GM19372 (cell line): ENCODE measurements at regions not wholly inside any gene's neighbourhood (a gene's known extent, or its start where the extent isn't known, plus 50 kb on each side); places are given as distances from the start of the nearest gene placed in this dataset.
"Not testable (repeated sequence)": the region's sequence is repeated elsewhere in the genome, so short reads cannot be mapped to it uniquely, and the experiment has no call there.

Experiments
- ATAC-seq: cut with Tn5 transposase; IDR thresholded peaks from one replicate; pipeline ENCODE4 v1.9.1; 2021; ENCODE audit warnings: mild to moderate bottlenecking, low read depth, moderate library complexity; ENCODE audit not compliant: unreplicated experiment

GRCh38 chr14:83548061-83548839 lies 1981.7 kb upstream of the FLRT2 start:
- no peak for ATAC-seq

- ATAC-seq, result no peak
These were observed 1973.9 kb upstream of the FLRT2 start for GRCh38 chr14:83556065-83556464.

GRCh38 chr14:83556746-83557453 lies 1973.0 kb upstream of the FLRT2 start:
- no peak for ATAC-seq

- ATAC-seq, result no peak
These were observed 1971.0 kb upstream of the FLRT2 start for GRCh38 chr14:83558946-83559345.

GRCh38 chr14:83559721-83560120 lies 1970.2 kb upstream of the FLRT2 start:
- ATAC-seq, result no peak

GRCh38 chr14:83561261-83561660 lies 1968.7 kb upstream of the FLRT2 start:
- ATAC-seq, result no peak

- ATAC-seq, result no peak
These were observed 1963.4 kb upstream of the FLRT2 start for GRCh38 chr14:83566567-83566966.

- ATAC-seq, result no peak
These were observed 1961.8 kb upstream of the FLRT2 start for GRCh38 chr14:83568141-83568540.

- no peak for ATAC-seq
These were observed 1954.6 kb upstream of the FLRT2 start for GRCh38 chr14:83575301-83575700.

GRCh38 chr14:83583201-83583600 lies 1946.7 kb upstream of the FLRT2 start:
- ATAC-seq, result no peak

GRCh38 chr14:83594874-83595273 lies 1935.1 kb upstream of the FLRT2 start:
- ATAC-seq, result no peak

GRCh38 chr14:83607682-83608081 lies 1922.3 kb upstream of the FLRT2 start:
- ATAC-seq, result no peak

- ATAC-seq, result no peak
These were observed 1918.5 kb upstream of the FLRT2 start for GRCh38 chr14:83611491-83611890.

- ATAC-seq, result no peak
These were observed 1918.0 kb upstream of the FLRT2 start for GRCh38 chr14:83611906-83612390.

- ATAC-seq, result no peak
These were observed 1915.0 kb upstream of the FLRT2 start for GRCh38 chr14:83614956-83615355.

GRCh38 chr14:83624541-83624940 lies 1905.4 kb upstream of the FLRT2 start:
- no peak for ATAC-seq

GRCh38 chr14:83632375-83632774 lies 1897.6 kb upstream of the FLRT2 start:
- no peak for ATAC-seq

GRCh38 chr14:83638748-83639504 lies 1891.0 kb upstream of the FLRT2 start:
- ATAC-seq, result no peak

GRCh38 chr14:83639505-83639875 lies 1890.5 kb upstream of the FLRT2 start:
- not testable (repeated sequence) for ATAC-seq

- no peak for ATAC-seq
These were observed 1883.7 kb upstream of the FLRT2 start for GRCh38 chr14:83646228-83646627.

- ATAC-seq, result no peak
These were observed 1869.3 kb upstream of the FLRT2 start for GRCh38 chr14:83660597-83660996.
